Renal cortical epithelial cell (primary cell): ENCODE measurements at regions not wholly inside any gene's neighbourhood (a gene's known extent, or its start where the extent isn't known, plus 50 kb on each side); places are given as distances from the start of the nearest gene placed in this dataset.

Experiments
- DNase-seq: peaks from one replicate; pipeline ENCODE4 v3.0.0-alpha.2; 2011; ENCODE audit warnings: low read depth

- DNase-seq = no peak
Observed at GRCh38 chrX:137387646-137388045, 178.3 kb upstream of the ZIC3 start.

DNA sequence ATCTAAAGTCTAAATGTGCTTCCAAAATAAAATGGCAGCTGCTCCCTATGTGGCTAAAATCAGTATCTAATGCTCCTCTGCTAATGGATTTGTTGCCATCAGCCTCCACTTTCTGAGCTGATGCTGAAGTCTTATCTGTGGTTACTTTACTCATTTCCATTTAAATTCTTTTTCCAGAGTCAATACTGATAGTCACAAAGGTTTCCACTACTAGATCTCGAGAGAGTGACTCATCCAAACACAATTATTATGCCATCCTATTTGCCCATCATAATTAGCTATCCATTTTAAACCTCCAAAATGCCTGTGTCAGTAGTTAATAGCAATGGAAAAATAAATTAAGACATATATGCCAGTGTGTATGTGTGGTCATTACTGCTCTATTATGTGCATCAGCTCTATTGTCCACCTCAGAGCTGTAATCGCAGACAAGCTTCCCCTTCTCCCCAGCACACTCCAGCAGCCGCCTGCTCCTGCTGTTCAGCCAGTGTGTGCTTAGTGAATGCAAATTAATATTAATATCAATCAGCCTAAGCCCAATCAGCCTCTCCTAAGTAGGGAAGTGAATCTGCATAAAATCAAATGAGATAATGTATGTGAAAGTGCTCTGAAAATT, 199.8 kb upstream of the ZIC3 start:
- DNase-seq = no peak

DNA sequence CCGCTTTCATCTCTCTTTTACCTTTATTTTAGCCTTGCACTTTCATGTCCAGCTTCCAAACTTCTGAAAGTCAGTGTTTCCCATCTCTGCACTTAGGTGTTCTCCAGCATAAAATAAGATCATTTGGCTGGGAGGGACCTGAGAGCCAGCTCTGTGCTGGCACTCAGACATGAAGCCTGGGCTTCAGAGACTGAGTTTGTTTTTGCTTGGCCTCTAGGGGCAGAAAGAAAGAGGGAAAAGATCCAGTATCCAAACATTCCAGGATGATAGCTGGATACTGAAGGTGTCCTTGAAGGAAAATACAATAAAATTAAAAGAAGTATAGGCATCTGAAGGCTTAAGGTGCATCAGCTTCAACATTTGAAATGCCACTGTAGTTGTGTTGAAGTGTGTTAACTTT, 202.4 kb upstream of the ZIC3 start:
- no peak for DNase-seq

- no peak for DNase-seq
Observed at GRCh38 chrX:137362583-137362982, 203.3 kb upstream of the ZIC3 start.

- no peak for DNase-seq
Observed at GRCh38 chrX:137354851-137355250, 211.1 kb upstream of the ZIC3 start.

- no peak for DNase-seq
Observed at GRCh38 chrX:137353404-137353803, 212.5 kb upstream of the ZIC3 start.

- DNase-seq = no peak
Observed at GRCh38 chrX:137352101-137352660, 213.7 kb upstream of the ZIC3 start.

GRCh38 chrX:137342969-137343368, 223.0 kb upstream of the ZIC3 start:
- DNase-seq = no peak

DNA sequence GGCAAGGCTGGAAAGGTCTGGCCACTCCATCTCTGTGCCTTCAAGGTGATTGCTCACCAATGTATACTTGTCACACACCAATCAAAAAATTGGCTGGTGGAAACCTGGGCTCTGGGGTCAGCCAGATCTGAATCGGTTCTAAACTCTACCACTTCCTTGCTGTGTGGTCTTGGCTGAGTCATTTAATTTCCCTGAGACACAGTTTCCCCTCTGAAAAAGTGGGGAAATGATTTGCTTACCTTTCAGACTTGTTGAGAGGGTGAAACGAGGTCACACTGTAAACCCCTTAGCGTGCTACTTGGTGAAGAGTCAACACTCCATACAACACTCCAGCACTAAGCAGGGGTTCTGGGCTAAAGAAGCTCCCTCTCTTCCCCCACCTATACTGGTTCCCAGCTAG, 252.3 kb upstream of the ZIC3 start:
- DNase-seq = no peak

GRCh38 chrX:137305404-137305803, 260.5 kb upstream of the ZIC3 start:
- DNase-seq = no peak

- no peak for DNase-seq
Observed at GRCh38 chrX:137297167-137297566, 263.4 kb upstream of the GPR101 start.

- DNase-seq = no peak
Observed at GRCh38 chrX:137290011-137290410, 256.2 kb upstream of the GPR101 start.

- no peak for DNase-seq
Observed at GRCh38 chrX:137287191-137287590, 253.4 kb upstream of the GPR101 start.

GRCh38 chrX:137286423-137286822, 252.6 kb upstream of the GPR101 start:
- no peak for DNase-seq

- no peak for DNase-seq
Observed at GRCh38 chrX:137278825-137279224, 245.0 kb upstream of the GPR101 start.

GRCh38 chrX:137263374-137263773, 229.6 kb upstream of the GPR101 start:
- DNase-seq = no peak

DNA sequence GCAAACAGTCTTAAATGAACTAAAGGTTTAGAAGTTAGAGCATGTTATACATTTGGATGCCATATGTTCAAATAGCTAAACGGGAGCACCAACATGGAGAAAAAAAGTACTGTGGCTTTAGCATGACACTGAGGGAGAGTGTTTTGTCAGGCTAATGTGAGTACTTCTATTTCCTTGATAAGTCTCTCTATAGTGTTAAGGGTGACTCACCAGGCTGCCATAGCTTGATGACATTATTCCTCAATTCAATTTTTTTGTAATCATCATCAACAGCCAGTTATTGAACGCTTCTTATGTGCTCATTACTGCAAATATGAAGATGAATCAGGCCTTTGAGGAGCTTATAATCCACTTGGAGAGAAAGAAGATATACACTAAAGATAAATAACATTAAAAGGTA, 211.4 kb upstream of the GPR101 start:
- no peak for DNase-seq

GRCh38 chrX:137236837-137237236, 203.0 kb upstream of the GPR101 start:
- DNase-seq = no peak

- no peak for DNase-seq
Observed at GRCh38 chrX:137234651-137235402, 201.0 kb upstream of the GPR101 start.

GRCh38 chrX:137233478-137233877, 199.7 kb upstream of the GPR101 start:
- DNase-seq = no peak

DNA sequence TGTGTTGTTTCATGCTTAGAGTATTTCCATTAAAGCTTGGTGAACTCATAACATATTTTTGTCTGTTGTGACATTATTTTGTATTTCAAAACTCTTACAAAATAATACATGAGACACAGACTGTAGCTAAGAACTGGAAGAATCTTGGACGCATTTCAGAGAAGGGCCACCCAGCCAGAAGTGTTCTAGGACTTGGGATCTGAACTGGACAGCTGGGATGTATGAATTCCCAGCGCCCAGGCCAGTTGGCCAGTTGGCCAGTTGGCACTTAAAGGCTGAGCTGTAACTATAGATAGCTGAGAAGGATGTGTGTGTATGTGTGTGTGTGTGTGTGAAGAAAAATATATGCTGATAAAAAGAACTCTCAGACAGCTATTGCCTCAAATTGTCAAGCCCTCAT, 193.4 kb upstream of the GPR101 start:
- no peak for DNase-seq

DNA sequence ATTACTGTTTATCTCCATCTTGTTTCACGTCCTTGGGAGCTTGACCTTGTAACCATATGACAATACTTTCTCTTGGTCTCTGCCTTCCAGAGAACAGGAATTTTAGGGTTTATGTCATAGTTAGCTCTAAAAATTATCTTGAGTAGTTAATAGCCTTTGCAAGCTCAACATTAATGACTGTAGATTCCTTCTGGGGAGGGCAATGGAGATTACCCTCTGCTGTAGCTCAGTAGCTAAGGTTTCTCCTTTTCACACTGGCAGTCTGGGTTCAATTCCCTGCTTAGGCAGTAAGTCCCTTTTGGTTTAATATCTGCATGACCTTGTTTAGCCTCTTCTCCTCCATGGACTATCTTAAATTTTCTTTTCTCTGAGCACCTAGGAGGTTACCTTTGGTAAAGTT, 181.7 kb upstream of the GPR101 start:
- no peak for DNase-seq

DNA sequence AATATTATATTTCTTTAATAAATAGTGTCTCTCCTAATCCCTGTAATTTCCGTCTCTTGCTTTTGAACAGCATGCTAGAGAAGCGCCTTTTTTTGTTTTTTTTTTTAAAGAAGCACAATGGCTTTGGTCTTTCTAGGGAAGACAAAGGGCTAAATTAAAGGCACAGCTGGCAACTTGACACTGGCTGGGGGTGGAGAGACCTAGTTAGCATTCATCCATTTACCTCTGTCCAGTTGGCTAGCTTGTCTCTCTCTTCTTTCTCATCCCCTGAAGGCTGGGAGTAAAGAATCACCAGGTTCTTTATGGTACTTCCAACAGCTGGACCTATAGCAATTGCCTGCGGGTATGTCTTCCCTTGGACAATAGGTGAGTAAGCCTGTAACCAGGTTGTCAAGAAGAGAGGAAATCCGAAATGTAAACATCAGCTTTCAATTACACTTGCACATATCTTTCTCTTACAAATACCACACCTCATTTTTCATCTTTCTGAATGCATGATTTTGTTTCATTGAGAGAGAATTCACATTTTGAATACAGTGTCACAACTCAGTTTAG, 178.4 kb upstream of the GPR101 start:
- no peak for DNase-seq
